ENCODE measurements at regions not wholly inside any gene's neighbourhood (a gene's known extent, or its start where the extent isn't known, plus 50 kb on each side); places are given as distances from the start of the nearest gene placed in this dataset.

- TF ChIP-seq EZH2 (IDR thresholded peaks at IDR 0.05; ENCODE audit: borderline replicate concordance, insufficient read depth, low read depth, low read length, poor library complexity, severe bottlenecking), result no peak
- TF ChIP-seq CTCF (IDR thresholded peaks at IDR 0.05), result no peak
These were observed 265.1 kb upstream of the TAS2R1 start for GRCh38 chr5:9895302-9895645.

All from B cell (primary cell).